Transverse colon (tissue), 4 donors: ENCODE measurements at regions not wholly inside any gene's neighbourhood (a gene's known extent, or its start where the extent isn't known, plus 50 kb on each side); places are given as distances from the start of the nearest gene placed in this dataset.

Experiments
- DNase-seq: peaks from one replicate; pipeline ENCODE4 v3.0.0-alpha.2; 2019
- H3K27ac ChIP-seq, 4 donors: fragments of 200-600 bp; sonication (generic); 2 replicates each; pipeline ENCODE4 v1.5.1; 2016 to 2018; ENCODE audit warnings: inconsistent platforms in 4 of 4
- H3K27me3 ChIP-seq: fragments of 200-600 bp; sonication (generic); 2 replicates; pipeline ENCODE4 v1.5.1; 2017; ENCODE audit warnings: inconsistent platforms
- H3K36me3 ChIP-seq, 4 donors: fragments of 200-600 bp; sonication (generic); 2 replicates each; pipeline ENCODE4 v1.5.1; 2017 to 2019; ENCODE audit warnings: inconsistent platforms in 4 of 4
- H3K4me1 ChIP-seq, 4 donors: fragments of 200-600 bp; sonication (generic); 2 replicates each; pipeline ENCODE4 v1.5.1; 2017 to 2020; ENCODE audit warnings: inconsistent platforms in 4 of 4
- H3K4me3 ChIP-seq, 4 donors: fragments of 200-600 bp; sonication (generic); 1 replicate in 1 of 4; 2 replicates in 3 of 4; pipeline versions ENCODE4 v1.5.1 to v1.6.1; 2017 to 2019; ENCODE audit warnings: inconsistent platforms in 4 of 4
- H3K9me3 ChIP-seq, 2 donors: fragments of 200-600 bp; sonication (generic); 2 replicates each; pipeline ENCODE4 v1.5.1; 2017 to 2019; ENCODE audit warnings: inconsistent platforms in 2 of 2
- CTCF ChIP-seq, 5 experiments: fragments of 200-600 bp in 3 of 5; fragments of 450-650 bp in 2 of 5; sonication (generic) in 3 of 5; IDR thresholded peaks; 1 replicate in 2 of 5; 2 replicates in 3 of 5; pipeline ENCODE4 v1.5.1; 2016 to 2017; ENCODE audit warnings: antibody characterized with exemption in 5 of 5, inconsistent platforms in 3 of 5, mild to moderate bottlenecking in 2 of 5, moderate library complexity in 1 of 5
- EP300 ChIP-seq: sonication (generic); formaldehyde crosslinking; IDR thresholded peaks from one replicate; pipeline ENCODE4 v1.6.1; 2017; ENCODE audit warnings: antibody characterized with exemption, low read depth
- POLR2A ChIP-seq: fragments of 450-650 bp; IDR thresholded peaks from one replicate; pipeline ENCODE4 v1.6.1; 2016; ENCODE audit warnings: antibody characterized with exemption, mild to moderate bottlenecking, moderate library complexity
- POLR2AphosphoS5 ChIP-seq, 3 donors: sonication (generic); formaldehyde crosslinking; IDR thresholded peaks; one replicate each; pipeline ENCODE4 v1.6.1; 2016; ENCODE audit warnings: antibody characterized with exemption in 3 of 3
- WGBS, 2 donors: methylation state at CpG; one replicate each; pipeline ENCODE4 v1.1.5; 2018; ENCODE audit warnings: low coverage in 1 of 2; 5-methylcytosine and 5-hydroxymethylcytosine counted together
- in situ Hi-C, 4 donors: fragments of 200-750 bp; cut with MboI; loops; one replicate each; pipeline versions ENCODE4 v1.15.0 to v1.15.1; 2017; ENCODE audit warnings: low sequenced_read_pairs in 3 of 4, low pct_ligation_motif_present in 1 of 4, low pct_unique_long_range_greater_than_20kb in 1 of 4
- intact Hi-C: fragments of 100-400 bp; cut with DNase I; formaldehyde crosslinking; loops from one replicate; pipeline ENCODE4 v1.15.1; 2023; ENCODE audit warnings: low total_unique reads

GRCh38 chr10:78460204-78460603 is 426.5 kb downstream of the RPS24 start:
- H3K27ac ChIP-seq = no peak overlapping the region
- TF ChIP-seq EP300 = no peak
- TF ChIP-seq POLR2AphosphoS5 (IDR thresholded peaks at IDR 0.05) = no peak
- TF ChIP-seq CTCF (IDR thresholded peaks at IDR 0.05) = no peak
- TF ChIP-seq POLR2A = no peak
- intact Hi-C loops (no loop called here), in situ Hi-C loops (no loop called here)
- H3K4me3 ChIP-seq = no peak overlapping the region
- H3K36me3 ChIP-seq = no peaks in the 10 kb centered on the region
- peaks cover 0 to 4% (median 0%) of the 10 kb centered on the region in 4 donors for H3K4me1 ChIP-seq
- no peaks in the 10 kb centered on the region for H3K27me3 ChIP-seq
- no peak for DNase-seq
- no peaks in the 10 kb centered on the region for H3K9me3 ChIP-seq

DNA sequence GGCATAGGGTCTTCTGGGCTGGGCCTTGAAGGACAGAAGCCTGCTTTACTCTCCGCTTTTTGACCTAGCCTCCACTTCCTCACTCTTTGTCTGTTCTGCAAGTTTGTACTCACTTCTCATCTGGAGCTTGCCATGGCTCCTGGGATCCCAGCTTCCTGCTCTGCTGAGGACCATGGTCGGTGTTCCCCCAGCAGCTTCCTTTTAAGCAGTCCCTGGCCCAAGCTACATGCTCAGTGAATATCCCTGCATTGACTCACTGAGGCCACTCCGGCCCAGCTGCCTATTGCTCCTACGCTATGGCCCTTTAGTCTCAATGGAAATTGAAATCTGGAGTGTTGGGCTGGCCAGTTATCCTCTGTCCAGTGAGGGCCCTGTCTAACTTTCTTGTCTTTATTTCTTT is 427.7 kb downstream of the RPS24 start:
- in situ Hi-C loops (no loop called here), intact Hi-C loops (no loop called here)
- no peak for DNase-seq
- H3K36me3 ChIP-seq = no peaks in the 10 kb centered on the region
- no peaks in the 10 kb centered on the region for H3K27me3 ChIP-seq
- H3K4me3 ChIP-seq = no peak overlapping the region
- 88 to 89% methylated on average over 3 to 4 of the region's 4 CpGs for WGBS, 2 donors
- no peaks in the 10 kb centered on the region for H3K4me1 ChIP-seq
- TF ChIP-seq EP300 (no peak), CTCF (IDR thresholded peaks at IDR 0.05) (no peak), POLR2AphosphoS5 (IDR thresholded peaks at IDR 0.05) (no peak), POLR2A (no peak)
- no peak overlapping the region for H3K27ac ChIP-seq
- H3K9me3 ChIP-seq = no peaks in the 10 kb centered on the region

DNA sequence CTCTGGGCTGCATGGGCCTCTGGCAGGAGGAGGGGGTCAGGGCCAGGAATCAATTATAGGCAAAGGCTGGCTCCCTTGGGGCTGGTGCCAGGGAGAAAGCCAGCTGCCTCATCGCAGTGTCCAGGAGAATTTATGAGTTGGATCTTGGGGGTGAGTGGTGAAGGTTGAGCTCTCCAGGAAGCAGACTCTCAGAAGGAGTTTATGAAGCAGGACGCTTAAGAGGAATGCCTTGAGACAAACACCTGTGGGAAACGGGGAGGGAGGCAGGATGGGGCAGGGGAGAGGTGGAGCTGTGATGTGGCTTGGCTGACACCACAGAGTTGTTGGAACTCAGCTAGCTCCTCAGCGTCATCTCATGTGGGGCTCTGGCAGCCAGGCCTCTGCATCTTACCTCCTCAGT is 428.5 kb downstream of the RPS24 start:
- Histone ChIP-seq H3K9me3 (no peaks in the 10 kb centered on the region), H3K27ac (no peak overlapping the region), H3K27me3 (no peaks in the 10 kb centered on the region), H3K4me1 (no peaks in the 10 kb centered on the region), H3K4me3 (no peak overlapping the region), H3K36me3 (no peaks in the 10 kb centered on the region)
- in situ Hi-C loops = no loop called here
- intact Hi-C loops = no loop called here
- TF ChIP-seq EP300 = no peak
- TF ChIP-seq POLR2A = no peak
- TF ChIP-seq CTCF (IDR thresholded peaks at IDR 0.05) = no peak
- TF ChIP-seq POLR2AphosphoS5 (IDR thresholded peaks at IDR 0.05) = no peak
- 60 to 75% methylated on average over 1 to 4 of the region's 4 CpGs for WGBS, 2 donors
- no peak for DNase-seq

- Histone ChIP-seq H3K4me3 (no peak overlapping the region), H3K27ac (no peak overlapping the region), H3K4me1 (no peaks in the 10 kb centered on the region), H3K36me3 (no peaks in the 10 kb centered on the region), H3K27me3 (no peaks in the 10 kb centered on the region), H3K9me3 (no peaks in the 10 kb centered on the region)
- DNase-seq = no peak
- in situ Hi-C loops = no loop called here
- TF ChIP-seq CTCF (IDR thresholded peaks at IDR 0.05) (no peak), POLR2AphosphoS5 (IDR thresholded peaks at IDR 0.05) (no peak), POLR2A (no peak), EP300 (no peak)
- intact Hi-C loops = no loop called here
- WGBS, 2 donors = 76 to 78% methylated on average over 5 to 7 of the region's 7 CpGs
These were observed 429.1 kb downstream of the RPS24 start for GRCh38 chr10:78462726-78463228.
